Adrenal gland (tissue), 5 donors: ENCODE measurements at regions not wholly inside any gene's neighbourhood (a gene's known extent, or its start where the extent isn't known, plus 50 kb on each side); places are given as distances from the start of the nearest gene placed in this dataset.

Experiments
- POLR2A ChIP-seq, 2 donors: fragments of 450-650 bp; IDR thresholded peaks; one replicate each; pipeline ENCODE4 v1.6.1; 2017; ENCODE audit warnings: antibody characterized with exemption in 2 of 2, mild to moderate bottlenecking in 2 of 2, moderate library complexity in 1 of 2
- TF ChIP-seq, protein P1 (sequence below), 6 experiments: fragments of 450-650 bp in 4 of 6; fragments of 200-600 bp in 2 of 6; sonication (generic) in 1 of 6; IDR thresholded peaks; 1 replicate in 5 of 6; 2 replicates in 1 of 6; pipeline versions ENCODE4 v1.5.1 to v1.8.0; 2016 to 2021; ENCODE audit warnings: antibody characterized with exemption in 6 of 6, mild to moderate bottlenecking in 2 of 6, moderate library complexity in 1 of 6
- donor health status: DM: no; HTN: no; CAD: no.

DNA sequence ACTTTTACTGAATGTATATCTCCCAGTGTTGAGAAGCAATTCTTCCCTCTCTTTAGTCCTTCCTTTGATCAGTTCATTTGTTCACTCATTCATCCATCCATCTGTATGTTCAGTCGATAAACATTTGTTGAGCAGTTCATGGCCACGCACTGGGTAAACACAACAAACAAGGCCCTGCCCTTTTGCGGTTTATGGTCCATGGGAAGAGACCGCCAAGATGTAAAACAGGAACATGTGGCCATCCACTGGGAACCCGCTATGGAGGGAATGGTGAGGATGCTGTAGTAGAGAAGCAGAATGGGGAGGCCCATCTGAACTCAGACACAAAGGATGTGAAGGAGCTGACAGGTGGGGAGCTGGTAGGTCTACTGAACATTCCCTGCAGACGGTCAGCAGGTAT, 102.7 kb upstream of the SPRY4 start:
- TF ChIP-seq, protein P1, sequence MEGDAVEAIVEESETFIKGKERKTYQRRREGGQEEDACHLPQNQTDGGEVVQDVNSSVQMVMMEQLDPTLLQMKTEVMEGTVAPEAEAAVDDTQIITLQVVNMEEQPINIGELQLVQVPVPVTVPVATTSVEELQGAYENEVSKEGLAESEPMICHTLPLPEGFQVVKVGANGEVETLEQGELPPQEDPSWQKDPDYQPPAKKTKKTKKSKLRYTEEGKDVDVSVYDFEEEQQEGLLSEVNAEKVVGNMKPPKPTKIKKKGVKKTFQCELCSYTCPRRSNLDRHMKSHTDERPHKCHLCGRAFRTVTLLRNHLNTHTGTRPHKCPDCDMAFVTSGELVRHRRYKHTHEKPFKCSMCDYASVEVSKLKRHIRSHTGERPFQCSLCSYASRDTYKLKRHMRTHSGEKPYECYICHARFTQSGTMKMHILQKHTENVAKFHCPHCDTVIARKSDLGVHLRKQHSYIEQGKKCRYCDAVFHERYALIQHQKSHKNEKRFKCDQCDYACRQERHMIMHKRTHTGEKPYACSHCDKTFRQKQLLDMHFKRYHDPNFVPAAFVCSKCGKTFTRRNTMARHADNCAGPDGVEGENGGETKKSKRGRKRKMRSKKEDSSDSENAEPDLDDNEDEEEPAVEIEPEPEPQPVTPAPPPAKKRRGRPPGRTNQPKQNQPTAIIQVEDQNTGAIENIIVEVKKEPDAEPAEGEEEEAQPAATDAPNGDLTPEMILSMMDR (IDR thresholded peaks at IDR 0.05), result no peak
- no peak for TF ChIP-seq POLR2A (IDR thresholded peaks at IDR 0.05)
